Activated T-helper 1 cell treated with Interleukin-2 at 50 U/mL for 16 hours (primary cell): ENCODE measurements at regions not wholly inside any gene's neighbourhood (a gene's known extent, or its start where the extent isn't known, plus 50 kb on each side); places are given as distances from the start of the nearest gene placed in this dataset.
"Not testable (repeated sequence)": the region's sequence is repeated elsewhere in the genome, so short reads cannot be mapped to it uniquely, and the experiment has no call there.

Source experiments
- DNase-seq: peaks from one replicate; pipeline ENCODE4 v3.0.0-alpha.2; 2020; ENCODE audit warnings: low read depth

DNA sequence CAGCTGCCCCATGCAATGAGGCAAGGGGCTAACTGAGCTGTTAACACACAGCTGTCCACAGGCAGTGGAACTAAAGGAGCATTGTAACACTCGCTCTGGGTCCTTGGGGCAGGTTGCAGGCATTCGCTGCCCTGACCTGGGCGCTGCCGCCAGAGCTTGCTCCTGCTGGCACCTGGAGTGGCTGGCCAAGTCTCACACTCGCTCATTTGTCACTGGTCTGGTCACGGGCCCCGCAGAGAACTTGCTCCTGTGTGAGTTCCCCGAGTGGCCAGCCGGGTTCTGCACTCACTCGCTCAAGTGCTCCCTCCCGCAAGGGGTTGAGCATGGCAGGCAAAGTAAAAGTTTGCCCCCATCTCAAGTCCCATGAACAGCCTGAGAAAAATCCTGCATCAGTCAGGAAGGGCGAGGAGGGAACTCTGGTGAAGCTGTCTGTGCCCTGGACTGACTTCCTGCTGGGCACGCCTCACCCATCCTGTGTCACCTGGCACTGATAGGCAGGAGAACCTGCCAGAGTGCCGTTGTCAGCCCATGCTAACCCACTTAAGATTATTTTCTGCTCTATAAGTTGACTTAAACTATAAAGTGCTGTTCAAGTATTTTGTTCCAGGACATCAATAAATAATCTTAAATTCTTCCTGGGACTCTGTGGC, 934.8 kb upstream of the GYPC start:
- no peak for DNase-seq

DNA sequence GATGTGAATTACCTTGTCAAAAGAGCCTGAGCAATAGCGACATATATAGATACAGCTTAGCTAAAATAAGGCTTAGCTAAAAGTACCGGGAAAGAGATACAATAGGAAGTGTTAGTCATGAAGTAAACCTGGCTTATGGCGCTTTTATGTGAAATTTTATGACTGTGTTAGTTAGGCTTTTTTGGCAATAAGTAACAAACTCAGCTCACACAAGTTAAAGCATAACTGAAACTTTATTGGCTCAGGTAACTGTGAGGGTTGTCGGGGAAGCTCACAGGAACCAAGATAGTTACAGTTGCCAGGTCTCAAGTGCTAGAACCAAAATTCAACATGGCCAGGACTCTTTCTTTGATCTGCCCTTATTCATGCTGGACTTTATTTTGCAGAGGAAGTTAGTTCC, 925.0 kb upstream of the GYPC start:
- no peak for DNase-seq

DNA sequence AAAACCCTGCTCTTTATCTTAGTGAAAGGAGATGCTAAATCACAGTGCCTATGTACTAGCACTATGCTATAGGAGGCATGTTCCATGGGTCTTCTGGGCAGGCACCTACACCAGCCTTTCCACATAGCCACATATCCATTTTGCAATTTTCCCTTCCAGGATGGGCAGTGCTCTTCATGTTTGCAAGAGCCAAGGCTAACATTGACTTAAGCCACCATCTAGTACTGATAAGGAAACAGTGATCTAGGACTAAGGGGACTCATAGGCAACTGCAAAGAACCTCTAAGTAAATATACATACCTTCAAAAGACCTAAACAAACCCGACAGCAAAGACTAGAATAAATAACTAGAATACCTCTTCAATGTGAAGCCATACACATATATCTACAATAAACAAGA, 919.7 kb upstream of the GYPC start:
- DNase-seq = no peak

DNA sequence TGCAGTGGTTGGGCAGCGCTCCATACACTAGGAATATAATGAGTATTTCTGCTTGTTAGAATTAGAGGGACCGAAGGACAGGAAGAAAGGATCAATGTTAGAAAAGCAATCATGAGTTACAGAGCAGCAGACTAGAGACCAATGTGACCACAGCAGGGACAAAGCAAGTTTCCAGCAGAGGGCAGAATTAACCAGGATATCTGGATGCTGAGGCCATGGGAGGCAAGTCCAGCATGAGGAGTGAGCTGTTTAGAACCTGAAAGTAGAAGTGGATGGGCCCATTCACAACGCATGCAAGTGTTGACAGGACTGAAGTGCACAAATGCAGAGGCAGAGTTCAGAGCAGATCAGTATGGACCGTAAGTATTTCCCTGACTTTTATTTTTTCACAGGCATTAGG, 910.4 kb upstream of the GYPC start:
- DNase-seq = no peak

DNA sequence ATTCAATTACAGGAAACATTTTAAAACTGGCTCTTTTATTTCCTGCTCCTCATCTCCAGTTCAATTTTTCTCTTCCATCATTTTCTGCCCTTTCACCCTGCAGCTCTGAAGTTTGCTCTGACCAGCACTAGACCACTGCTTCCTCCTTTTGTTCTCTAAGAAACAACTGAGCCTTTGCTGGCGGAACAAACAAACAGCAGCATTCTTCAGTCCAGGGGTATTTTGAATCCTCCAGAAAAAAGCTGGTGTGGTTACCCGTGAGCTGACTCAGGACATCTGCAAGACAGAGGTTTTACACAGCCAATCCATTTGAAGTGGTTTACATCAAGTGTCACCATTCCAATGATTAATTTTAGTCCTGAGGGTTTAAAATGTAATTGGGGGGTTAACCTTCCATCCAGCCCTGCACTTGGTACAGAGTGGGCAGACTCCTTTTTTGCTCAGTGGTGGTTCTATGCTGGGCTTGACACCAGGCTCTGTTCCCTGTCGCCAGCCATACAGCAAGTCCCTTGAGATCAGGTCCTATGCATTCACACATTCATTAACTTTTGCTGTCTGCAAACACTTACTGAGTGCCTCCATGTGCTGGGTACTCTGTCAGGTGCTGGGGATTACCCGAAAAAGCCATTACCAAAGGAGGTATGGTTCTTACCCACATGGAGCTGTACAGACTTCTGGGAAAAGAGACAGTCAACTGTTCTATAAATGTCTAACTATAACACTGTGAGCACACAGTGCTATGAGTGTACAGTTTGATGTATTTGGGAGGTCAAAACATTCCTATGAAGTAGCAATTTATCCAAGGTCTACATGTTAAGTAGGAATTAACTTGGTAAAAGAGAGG, 909.4 kb upstream of the GYPC start:
- no peak for DNase-seq

DNA sequence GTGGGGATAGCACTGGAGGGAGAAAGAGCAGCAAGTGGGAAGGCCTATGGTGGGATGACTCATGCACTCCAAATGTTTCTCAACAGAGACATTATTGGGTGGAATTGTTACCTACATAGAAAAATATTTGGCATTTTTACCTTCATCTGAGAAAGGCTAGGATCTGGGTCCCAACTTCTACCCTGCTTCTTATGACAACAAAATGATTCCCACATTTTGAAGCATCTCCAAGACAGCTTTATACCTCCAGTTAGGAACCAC, 908.9 kb upstream of the GYPC start:
- no peak for DNase-seq

DNA sequence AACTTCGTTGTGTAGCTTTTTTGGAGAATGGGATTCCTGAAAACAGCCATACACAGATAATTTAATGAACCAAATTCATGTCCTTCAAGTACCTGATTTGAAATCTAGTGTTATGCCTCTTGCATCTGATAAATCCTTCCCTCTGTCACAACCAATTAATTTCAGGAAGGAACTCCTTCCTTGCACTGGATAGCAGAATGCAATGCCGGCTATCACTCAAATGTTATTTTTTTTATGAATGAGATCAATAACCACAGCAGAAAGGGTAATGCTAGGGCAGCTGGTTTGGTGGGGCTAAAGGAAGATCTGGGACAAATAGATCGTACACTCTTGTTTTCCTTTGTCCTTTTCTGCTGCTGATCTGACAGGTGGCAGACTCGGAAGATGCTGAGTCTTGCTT, 899.5 kb upstream of the GYPC start:
- no peak for DNase-seq

DNA sequence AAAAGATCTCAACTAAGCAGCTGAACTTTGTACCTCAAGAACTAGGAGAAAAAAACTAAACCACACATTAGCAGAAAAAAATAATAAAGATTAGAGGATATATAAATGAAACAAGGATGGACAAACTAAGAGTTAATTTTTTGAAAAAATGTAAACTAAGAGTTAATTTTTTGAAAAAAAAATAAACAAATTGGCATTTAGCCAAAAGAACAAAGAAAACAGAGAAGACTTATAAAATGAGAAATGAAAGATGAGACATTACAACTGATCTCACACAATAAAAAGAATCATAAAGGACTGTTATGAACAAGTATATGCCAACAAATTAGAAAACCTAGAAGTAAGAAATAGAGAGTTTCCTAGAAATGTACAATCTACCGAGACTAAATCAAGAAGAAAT, 859.2 kb upstream of the GYPC start:
- no peak for DNase-seq

DNA sequence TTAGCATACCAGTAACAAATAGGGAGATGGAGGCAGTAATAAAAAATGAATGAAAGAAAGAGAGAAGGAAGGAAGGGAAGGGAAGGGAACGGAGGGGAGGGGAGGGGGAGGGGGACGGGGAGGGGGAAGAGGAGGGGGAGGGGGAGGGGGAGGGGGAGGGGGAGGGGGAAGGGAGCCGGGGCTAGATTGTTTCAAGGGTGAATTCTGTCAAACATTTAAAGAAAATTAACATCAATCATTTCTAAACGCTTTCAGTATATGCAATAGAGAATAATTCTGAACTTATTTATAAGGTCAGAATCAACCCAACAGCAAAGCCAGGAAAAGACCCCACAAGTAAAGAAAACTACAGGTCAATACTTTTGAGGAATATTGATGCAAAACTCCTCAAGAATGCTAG, 858.8 kb upstream of the GYPC start:
- DNase-seq = no peak

DNA sequence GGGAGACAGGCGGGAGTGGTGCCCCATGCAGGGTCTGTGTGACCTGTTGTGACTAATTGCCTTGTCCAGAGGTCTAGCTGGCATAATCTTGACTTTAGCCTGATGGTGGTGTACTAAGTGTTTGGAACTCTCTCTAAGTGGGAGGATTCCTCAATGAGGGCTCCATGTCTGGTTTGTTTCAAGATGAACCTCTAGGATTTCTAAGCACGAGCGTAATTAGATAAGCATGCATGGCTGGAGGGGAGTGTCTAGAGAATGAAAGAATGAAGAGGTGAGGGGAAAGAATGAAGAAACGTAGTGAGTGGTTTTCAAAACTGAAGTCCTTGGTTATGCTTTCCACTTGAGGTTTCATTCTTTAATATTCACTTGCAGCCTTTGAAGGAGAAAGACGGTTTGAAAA, 833.2 kb upstream of the GYPC start:
- no peak for DNase-seq

DNA sequence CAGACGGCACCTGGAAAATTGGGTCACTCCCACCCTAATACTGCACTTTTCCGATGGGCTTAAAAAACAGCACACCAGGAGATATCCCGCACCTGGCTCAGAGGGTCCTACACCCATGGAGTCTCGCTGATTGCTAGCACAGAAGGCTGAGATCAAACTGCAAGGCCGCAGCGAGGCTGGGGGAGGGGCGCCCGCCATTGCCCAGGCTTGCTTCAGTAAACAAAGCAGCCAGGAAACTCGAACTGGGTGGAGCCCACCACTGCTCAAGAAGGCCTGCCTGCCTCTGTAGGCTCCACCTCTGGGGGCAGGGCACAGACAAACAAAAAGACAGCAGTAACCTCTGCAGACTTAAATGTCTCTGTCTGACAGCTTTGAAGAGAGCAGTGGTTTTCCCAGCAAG, 830.2 kb upstream of the GYPC start:
- DNase-seq = not testable (repeated sequence)

DNA sequence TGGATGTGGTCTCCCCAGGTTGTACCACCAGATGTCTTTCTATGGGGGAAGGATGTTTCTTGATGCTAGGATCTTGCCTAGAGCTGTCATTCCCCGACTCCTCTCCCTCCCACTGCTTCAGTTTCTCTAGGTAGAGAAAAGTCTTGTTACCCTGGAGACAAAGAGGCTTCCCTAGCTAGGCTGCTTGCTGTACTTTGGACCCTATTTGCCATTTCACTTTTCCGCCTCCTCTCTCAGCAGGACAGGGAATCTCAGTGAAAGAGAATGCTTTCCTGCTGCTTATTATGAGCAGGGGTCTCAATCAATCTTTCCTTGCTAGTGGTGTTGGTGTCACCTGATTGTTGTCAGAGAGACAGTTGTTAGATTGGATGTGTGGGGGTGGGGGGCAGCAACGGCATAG, 818.8 kb upstream of the GYPC start:
- no peak for DNase-seq

DNA sequence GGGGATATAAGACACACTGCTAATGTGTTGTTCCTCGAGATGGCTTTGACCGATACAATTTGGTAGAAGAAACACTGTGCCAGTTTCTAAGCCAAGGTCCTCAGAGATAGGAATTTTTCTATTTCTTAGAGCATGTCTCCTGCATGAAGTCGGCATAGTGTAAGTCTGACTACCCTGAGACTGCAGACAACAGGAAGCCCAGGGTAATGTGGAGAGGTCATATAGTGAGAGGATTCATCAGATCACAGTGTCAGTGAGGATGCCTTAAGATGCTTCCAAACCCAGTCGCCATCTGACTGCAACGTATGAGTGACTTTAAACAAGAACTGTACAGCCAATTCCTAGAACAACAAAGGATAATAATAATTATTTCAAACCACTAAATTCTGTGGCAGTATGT, 818.3 kb upstream of the GYPC start:
- DNase-seq = no peak

DNA sequence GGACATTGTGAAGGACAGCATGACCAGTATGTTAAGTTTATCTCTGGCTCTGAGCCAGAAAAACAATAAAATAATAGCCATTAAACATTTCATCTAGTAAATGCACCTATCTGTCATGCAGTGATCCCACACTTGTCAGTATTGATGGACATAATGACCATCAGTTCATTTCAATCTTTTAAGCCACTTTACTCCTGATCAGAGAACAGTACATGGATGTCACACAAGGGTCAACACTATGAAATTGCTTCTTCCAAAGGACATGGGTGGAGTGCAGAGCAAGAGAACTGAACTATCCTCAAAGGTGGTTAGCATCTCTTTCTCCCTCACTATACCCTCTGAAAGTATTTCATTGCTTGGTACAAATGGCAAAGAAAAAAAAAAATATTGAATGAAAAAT, 816.0 kb upstream of the GYPC start:
- DNase-seq = no peak

DNA sequence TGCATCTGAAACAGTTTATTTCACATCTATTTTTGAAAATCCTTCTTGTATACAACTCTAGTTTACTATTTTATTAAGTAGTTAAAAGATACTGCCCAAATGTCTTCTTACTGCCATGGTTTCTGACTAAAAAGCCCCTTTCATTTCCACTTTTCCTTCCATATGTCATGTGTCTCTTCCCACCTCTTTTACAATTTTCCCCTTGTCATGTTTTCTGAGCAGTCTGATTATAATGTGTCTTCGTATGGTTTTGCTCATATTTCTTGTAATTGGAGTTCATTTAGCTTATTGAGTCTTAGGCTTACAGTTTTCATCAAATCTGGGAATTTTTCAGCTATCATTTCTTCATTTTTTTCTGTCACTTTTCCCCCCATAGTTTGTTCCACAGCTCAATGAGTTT, 813.9 kb upstream of the GYPC start:
- DNase-seq = no peak

DNA sequence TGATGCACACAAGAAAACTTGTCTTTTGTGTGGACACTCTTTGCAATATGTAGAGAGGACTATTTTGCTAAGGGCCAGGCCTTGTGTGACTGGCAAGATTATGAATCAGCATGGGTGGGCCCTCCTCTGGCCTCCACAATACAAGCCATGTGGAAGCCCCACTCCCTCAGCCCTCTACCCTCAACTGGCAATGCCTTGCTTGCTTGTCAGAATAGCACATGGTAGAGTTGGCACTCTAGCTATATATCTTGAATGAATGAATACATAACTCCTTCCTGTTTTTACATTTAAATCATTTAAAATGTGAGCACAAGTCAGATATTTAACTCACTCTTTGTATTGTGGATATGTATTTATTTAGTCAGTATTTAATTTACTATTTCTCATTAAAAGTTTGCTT, 805.4 kb upstream of the GYPC start:
- DNase-seq = no peak

DNA sequence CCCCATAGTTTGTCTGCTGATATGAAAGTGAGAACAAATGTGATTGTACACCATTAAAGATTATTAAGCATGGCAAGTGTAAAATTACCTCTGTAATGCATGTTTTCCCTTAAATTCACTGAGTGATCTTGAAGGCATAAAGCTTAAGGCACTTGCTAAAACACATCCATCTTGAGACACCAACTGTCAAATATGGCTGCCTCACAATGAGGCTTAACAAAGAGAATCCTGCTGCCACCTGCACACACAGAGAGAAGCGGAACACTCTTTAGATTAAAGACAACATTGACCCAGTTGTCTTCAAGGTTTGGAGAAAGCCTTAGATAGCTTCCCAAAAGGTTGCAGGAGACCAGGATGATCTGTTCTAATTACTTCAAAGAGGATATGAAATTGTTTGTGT, 803.6 kb upstream of the GYPC start:
- DNase-seq = no peak

DNA sequence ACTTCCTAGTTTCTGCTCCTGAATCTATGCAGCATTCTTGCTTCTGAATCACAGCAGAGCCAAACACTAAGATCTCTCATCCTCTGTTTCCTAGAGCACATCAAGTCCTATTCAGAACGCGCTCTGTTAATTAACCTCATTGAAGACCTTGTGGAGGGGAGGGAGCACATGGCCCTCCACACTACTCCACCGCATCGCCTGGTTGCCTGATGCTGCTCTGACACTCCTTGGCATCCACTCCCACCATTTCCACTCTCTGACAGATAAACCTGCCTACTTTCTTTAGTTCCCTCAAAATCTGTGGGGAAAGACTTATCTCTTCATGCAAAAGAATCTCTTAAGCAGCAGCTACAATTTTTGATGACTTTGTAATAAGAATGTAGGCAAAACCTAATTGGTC, 802.3 kb upstream of the GYPC start:
- DNase-seq = no peak

DNA sequence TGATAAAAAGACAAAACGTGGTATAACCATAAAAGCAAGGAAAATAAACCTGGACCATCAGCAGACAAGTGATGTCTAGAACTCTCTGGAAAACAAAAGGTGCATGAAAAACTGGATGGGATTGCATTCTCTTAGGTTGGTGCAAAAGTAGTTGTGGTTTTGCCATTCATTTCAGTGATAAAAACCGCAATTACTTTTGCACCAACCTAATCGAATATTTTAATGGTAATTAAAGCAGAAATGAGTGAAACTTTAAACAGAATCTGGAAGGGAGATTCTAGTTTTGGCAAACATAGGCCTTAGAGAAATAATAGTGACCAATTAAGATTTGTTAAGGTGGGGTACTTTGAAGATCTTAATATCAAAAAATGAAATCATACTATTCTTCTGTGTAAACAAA, 800.8 kb upstream of the GYPC start:
- DNase-seq = no peak

DNA sequence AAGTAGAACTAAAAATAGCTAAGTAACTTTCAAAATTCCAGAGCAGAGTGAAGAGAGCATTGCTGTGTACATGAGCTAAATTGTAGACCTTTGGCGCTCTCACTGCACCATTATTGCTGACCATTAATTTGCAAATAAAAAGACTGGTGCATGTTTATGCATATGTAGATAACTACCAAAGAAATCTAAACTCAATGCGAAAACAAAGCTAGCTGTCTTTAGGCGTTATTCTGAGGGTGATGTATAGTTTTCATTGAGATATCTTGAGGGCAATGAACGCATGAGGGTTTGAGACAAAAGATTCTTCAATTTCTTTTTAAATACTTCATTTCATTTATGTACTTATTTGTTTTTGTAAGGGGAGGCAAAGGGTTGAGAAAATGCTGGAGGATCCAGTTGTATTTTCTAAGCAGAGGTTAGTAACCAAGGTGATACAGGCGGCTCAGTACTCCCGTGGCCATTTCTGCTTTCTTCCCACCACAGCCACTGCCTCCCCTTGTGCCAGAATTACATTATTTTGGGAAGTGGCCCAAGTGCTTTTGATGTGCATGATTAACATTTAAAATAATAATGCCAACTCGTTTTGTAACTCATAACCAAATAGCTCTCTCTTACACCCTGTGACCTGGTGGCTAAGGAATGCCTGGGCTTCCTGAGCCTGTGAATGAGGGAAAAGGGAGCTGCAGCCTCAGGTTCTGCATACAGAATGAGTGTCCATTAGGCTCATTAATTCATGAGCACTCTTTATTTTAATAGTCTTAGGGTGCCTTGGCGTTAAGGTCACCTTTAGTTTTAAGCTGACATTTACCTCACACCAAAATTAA, 797.8 kb upstream of the GYPC start:
- DNase-seq = no peak

DNA sequence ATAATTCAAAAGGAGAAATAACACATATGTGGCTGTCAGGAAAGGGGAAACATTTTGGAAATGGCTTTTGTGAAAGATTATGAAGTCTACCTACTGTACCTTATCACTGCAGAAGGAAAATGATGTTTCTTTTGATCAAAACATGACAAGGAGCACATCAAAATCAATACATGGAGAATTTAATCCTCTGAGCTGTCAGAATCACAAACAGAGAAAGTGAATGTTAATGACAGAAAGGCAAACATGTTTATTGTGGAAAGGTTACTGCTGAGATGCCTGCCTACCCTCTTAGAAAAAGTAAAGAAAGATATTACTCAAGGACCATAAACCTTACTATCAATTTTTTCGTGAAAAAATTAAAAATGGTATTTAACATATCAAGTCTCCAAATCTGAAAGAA, 794.5 kb upstream of the GYPC start:
- no peak for DNase-seq

DNA sequence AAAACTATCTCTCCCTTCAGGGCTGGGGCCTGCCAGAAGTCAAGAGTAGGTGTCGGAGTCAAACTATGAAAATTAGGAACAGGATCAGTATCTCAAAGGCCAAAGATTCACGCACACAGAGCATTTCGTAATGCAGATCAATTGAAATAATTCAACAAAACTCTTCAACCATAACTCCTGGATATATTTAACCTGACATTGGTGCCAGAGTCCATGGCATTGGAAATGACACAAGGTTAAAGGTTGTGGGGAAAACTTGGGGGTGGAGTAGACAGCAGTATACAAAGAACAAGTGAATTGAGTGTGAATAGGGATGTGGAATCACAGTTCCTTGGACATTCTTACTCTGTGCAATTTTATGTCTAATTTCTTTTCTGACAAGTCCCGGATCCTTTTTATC, 788.0 kb upstream of the GYPC start:
- DNase-seq = no peak

DNA sequence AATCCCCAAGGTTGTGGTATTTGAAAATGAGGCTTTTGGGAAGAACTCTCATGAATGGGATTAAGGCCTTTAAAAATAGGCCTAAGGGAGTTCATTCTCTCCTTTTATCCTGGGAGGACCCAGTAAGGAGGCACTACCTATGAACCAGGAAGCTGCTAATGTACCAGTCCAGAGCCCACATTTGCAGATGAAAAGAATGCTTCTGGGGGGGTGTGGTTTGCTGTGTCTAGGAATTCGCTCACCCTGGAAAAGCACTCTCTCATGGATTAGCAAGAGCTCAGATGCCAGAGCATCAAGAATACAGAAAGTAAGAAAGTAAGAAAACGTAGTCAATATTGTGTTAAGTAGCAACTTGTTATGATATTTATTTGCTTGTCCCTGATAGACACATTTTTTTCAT, 785.7 kb upstream of the GYPC start:
- no peak for DNase-seq
